ENCODE measurements at regions not wholly inside any gene's neighbourhood (a gene's known extent, or its start where the extent isn't known, plus 50 kb on each side); places are given as distances from the start of the nearest gene placed in this dataset.

DNA sequence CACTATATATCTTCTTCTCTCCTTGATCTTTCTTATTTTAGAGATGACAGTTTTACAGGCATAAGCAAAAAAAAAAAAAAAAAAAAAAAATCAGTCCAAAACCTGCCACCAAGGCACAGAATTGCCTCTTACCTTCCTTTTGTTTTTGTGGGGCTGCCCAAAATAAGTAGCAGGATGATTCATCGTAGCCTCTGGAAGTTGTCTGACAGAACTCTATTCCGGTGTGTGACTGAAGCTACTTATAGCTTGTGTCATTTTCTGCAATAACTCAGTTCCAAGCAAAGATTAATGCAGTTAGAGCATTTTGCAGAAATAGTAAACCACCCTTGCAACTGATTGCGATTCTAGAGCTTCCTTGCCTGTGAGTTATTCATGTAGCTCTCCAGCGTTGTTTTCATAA lies 186.8 kb downstream of the KIF2B start:
- Histone ChIP-seq H3K4me1 (ENCODE audit: insufficient read depth, low read length) (no peaks in the 10 kb centered on the region), H3K36me3 (replicated peaks in 1 of 2; ENCODE audit: control insufficient read depth in 1 of 2, insufficient read depth in 2 of 2, low read length in 2 of 2) (no peaks in the 10 kb centered on the region), H3K79me2 (ENCODE audit: insufficient read depth, low read length) (no peaks in the 10 kb centered on the region), H3K4me3 (replicated peaks in 1 of 3; ENCODE audit: insufficient read depth in 1 of 3, low read depth in 2 of 3, low read length in 3 of 3) (no peak overlapping the region), H3K9ac (ENCODE audit: insufficient read depth, low read depth, low read length) (no peak overlapping the region), H3K27me3 (ENCODE audit: control insufficient read depth in 1 of 2, insufficient read depth in 2 of 2, low read length in 2 of 2) (no peaks in the 10 kb centered on the region), H3K27ac (ENCODE audit: extremely low read length, insufficient read depth, low read length) (no peak overlapping the region), H2AFZ (ENCODE audit: low read length) (no peak overlapping the region), H3K9me3 (ENCODE audit: low read length) (peaks cover 83% of the 10 kb centered on the region), H4K20me1 (ENCODE audit: insufficient read depth, low read length) (no peaks in the 10 kb centered on the region), H3K4me2 (ENCODE audit: low read depth, low read length) (no peak overlapping the region)
- BruUV-seq (replicated peaks) = no TSS peak
- no peak for FAIRE-seq
- no peak for ATAC-seq
- DNase-seq (ENCODE audit: low spot score) = no peak
- 29% methylated on average over 4 of the region's 4 CpGs for WGBS (ENCODE audit: low lambda C conversion rate)
- intact Hi-C loops (cut with micrococcal nuclease; ENCODE audit: unreplicated experiment) (no loop called here), in situ Hi-C loops (cut with HindIII; ENCODE audit: extremely low pct_ligation_motif_present, low pct_unique_long_range_greater_than_20kb) (no loop called here)
- ChIA-PET CTCF (ENCODE audit: low intra/inter-chr PET ratio, low total read pairs) (no interaction called here), POLR2A (no interaction called here)
- TF ChIP-seq RNF2 (conservative IDR thresholded peaks at IDR 0.05; ENCODE audit: low read depth) (no peak), ZNF891 (CRISPR knock-in tag; IDR thresholded peaks at IDR 0.05) (no peak), ZNF713 (CRISPR knock-in tag; IDR thresholded peaks at IDR 0.05) (no peak), KAT7 (CRISPR knock-in tag; IDR thresholded peaks at IDR 0.05; ENCODE audit: borderline replicate concordance) (no peak), ZMYM4 (CRISPR knock-in tag; IDR thresholded peaks at IDR 0.05) (no peak), ZNF746 (CRISPR knock-in tag; IDR thresholded peaks at IDR 0.05) (no peak), ZSCAN22 (CRISPR knock-in tag; IDR thresholded peaks at IDR 0.05) (no peak), ZNF10 (CRISPR knock-in tag; IDR thresholded peaks at IDR 0.05; ENCODE audit: borderline replicate concordance, low read depth) (no peak), MEF2D (CRISPR knock-in tag; IDR thresholded peaks at IDR 0.05) (no peak), ZNF451 (CRISPR knock-in tag; IDR thresholded peaks at IDR 0.05) (no peak)
- TF ChIP-seq, protein P1, sequence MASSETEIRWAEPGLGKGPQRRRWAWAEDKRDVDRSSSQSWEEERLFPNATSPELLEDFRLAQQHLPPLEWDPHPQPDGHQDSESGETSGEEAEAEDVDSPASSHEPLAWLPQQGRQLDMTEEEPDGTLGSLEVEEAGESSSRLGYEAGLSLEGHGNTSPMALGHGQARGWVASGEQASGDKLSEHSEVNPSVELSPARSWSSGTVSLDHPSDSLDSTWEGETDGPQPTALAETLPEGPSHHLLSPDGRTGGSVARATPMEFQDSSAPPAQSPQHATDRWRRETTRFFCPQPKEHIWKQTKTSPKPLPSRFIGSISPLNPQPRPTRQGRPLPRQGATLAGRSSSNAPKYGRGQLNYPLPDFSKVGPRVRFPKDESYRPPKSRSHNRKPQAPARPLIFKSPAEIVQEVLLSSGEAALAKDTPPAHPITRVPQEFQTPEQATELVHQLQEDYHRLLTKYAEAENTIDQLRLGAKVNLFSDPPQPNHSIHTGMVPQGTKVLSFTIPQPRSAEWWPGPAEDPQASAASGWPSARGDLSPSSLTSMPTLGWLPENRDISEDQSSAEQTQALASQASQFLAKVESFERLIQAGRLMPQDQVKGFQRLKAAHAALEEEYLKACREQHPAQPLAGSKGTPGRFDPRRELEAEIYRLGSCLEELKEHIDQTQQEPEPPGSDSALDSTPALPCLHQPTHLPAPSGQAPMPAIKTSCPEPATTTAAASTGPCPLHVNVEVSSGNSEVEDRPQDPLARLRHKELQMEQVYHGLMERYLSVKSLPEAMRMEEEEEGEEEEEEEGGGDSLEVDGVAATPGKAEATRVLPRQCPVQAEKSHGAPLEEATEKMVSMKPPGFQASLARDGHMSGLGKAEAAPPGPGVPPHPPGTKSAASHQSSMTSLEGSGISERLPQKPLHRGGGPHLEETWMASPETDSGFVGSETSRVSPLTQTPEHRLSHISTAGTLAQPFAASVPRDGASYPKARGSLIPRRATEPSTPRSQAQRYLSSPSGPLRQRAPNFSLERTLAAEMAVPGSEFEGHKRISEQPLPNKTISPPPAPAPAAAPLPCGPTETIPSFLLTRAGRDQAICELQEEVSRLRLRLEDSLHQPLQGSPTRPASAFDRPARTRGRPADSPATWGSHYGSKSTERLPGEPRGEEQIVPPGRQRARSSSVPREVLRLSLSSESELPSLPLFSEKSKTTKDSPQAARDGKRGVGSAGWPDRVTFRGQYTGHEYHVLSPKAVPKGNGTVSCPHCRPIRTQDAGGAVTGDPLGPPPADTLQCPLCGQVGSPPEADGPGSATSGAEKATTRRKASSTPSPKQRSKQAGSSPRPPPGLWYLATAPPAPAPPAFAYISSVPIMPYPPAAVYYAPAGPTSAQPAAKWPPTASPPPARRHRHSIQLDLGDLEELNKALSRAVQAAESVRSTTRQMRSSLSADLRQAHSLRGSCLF (CRISPR knock-in tag; IDR thresholded peaks at IDR 0.05; ENCODE audit: borderline replicate concordance) = no peak
- TF ChIP-seq, protein P2, sequence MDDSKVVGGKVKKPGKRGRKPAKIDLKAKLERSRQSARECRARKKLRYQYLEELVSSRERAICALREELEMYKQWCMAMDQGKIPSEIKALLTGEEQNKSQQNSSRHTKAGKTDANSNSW (CRISPR knock-in tag; IDR thresholded peaks at IDR 0.05; ENCODE audit: borderline replicate concordance) = no peak
- TF ChIP-seq, protein P3, sequence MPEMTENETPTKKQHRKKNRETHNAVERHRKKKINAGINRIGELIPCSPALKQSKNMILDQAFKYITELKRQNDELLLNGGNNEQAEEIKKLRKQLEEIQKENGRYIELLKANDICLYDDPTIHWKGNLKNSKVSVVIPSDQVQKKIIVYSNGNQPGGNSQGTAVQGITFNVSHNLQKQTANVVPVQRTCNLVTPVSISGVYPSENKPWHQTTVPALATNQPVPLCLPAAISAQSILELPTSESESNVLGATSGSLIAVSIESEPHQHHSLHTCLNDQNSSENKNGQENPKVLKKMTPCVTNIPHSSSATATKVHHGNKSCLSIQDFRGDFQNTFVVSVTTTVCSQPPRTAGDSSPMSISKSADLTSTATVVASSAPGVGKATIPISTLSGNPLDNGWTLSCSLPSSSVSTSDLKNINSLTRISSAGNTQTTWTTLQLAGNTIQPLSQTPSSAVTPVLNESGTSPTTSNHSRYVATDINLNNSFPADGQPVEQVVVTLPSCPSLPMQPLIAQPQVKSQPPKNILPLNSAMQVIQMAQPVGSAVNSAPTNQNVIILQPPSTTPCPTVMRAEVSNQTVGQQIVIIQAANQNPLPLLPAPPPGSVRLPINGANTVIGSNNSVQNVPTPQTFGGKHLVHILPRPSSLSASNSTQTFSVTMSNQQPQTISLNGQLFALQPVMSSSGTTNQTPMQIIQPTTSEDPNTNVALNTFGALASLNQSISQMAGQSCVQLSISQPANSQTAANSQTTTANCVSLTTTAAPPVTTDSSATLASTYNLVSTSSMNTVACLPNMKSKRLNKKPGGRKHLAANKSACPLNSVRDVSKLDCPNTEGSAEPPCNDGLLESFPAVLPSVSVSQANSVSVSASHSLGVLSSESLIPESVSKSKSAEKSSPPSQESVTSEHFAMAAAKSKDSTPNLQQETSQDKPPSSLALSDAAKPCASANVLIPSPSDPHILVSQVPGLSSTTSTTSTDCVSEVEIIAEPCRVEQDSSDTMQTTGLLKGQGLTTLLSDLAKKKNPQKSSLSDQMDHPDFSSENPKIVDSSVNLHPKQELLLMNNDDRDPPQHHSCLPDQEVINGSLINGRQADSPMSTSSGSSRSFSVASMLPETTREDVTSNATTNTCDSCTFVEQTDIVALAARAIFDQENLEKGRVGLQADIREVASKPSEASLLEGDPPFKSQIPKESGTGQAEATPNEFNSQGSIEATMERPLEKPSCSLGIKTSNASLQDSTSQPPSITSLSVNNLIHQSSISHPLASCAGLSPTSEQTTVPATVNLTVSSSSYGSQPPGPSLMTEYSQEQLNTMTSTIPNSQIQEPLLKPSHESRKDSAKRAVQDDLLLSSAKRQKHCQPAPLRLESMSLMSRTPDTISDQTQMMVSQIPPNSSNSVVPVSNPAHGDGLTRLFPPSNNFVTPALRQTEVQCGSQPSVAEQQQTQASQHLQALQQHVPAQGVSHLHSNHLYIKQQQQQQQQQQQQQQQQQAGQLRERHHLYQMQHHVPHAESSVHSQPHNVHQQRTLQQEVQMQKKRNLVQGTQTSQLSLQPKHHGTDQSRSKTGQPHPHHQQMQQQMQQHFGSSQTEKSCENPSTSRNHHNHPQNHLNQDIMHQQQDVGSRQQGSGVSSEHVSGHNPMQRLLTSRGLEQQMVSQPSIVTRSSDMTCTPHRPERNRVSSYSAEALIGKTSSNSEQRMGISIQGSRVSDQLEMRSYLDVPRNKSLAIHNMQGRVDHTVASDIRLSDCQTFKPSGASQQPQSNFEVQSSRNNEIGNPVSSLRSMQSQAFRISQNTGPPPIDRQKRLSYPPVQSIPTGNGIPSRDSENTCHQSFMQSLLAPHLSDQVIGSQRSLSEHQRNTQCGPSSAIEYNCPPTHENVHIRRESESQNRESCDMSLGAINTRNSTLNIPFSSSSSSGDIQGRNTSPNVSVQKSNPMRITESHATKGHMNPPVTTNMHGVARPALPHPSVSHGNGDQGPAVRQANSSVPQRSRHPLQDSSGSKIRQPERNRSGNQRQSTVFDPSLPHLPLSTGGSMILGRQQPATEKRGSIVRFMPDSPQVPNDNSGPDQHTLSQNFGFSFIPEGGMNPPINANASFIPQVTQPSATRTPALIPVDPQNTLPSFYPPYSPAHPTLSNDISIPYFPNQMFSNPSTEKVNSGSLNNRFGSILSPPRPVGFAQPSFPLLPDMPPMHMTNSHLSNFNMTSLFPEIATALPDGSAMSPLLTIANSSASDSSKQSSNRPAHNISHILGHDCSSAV (CRISPR knock-in tag; IDR thresholded peaks at IDR 0.05; ENCODE audit: borderline replicate concordance) = no peak
